Lung (tissue), 12 donors: ENCODE measurements at regions not wholly inside any gene's neighbourhood (a gene's known extent, or its start where the extent isn't known, plus 50 kb on each side); places are given as distances from the start of the nearest gene placed in this dataset. TPM values are rescaled to one million over a fixed set of nuclear protein-coding genes. Genes with fewer than 3 reads are reported as not detected.
"Not testable (repeated sequence)": the region's sequence is repeated elsewhere in the genome, so short reads cannot be mapped to it uniquely, and the experiment has no call there.

ENCODE experiments used
- ATAC-seq: fragments of 200-7000 bp; cut with Tn5 transposase; one replicate; pipeline ENCODE4 v1.9.1; 2020; ENCODE audit warnings: moderate number of reproducible peaks; ENCODE audit not compliant: insufficient read depth, low FRiP score
- DNase-seq, 3 donors: peaks; one replicate each; pipeline ENCODE4 v3.0.0-alpha.2; 2013 to 2017
- H3K27ac ChIP-seq, 2 donors: one replicate each; pipeline ENCODE4 v1.5.1; 2013; ENCODE audit warnings: mild to moderate bottlenecking in 2 of 2, moderate library complexity in 2 of 2, control low read depth in 1 of 2, inconsistent platforms in 1 of 2, low read depth in 1 of 2, low read length in 1 of 2
- H3K27me3 ChIP-seq, 3 donors: one replicate each; pipeline ENCODE4 v1.5.1; 2013; ENCODE audit warnings: low read length in 2 of 3; ENCODE audit not compliant: control insufficient read depth in 3 of 3, insufficient read depth in 3 of 3
- H3K36me3 ChIP-seq, 4 donors: one replicate each; pipeline ENCODE4 v1.5.1; 2013; ENCODE audit warnings: low read length in 4 of 4, mild to moderate bottlenecking in 1 of 4, moderate library complexity in 1 of 4; ENCODE audit not compliant: control insufficient read depth in 4 of 4, insufficient read depth in 4 of 4
- H3K4me1 ChIP-seq, 5 donors: one replicate each; pipeline ENCODE4 v1.5.1; 2013; ENCODE audit warnings: low read length in 5 of 5, mild to moderate bottlenecking in 2 of 5, moderate library complexity in 1 of 5; ENCODE audit not compliant: control insufficient read depth in 5 of 5, insufficient read depth in 5 of 5
- H3K4me3 ChIP-seq: one replicate; pipeline ENCODE4 v1.5.1; 2013; ENCODE audit warnings: mild to moderate bottlenecking, control low read depth, moderate library complexity
- H3K9ac ChIP-seq, 2 donors: one replicate each; pipeline ENCODE4 v1.5.1; 2013; ENCODE audit warnings: low read length in 2 of 2, control low read depth in 1 of 2; ENCODE audit not compliant: insufficient read depth in 1 of 2
- H3K9me3 ChIP-seq, 4 donors: one replicate each; pipeline ENCODE4 v1.5.1; 2013; ENCODE audit warnings: low read length in 3 of 4, mild to moderate bottlenecking in 1 of 4, moderate library complexity in 1 of 4; ENCODE audit not compliant: control insufficient read depth in 4 of 4, insufficient read depth in 3 of 4
- WGBS, 2 donors: extraction: QIAGEN DNeasy Blood & Tissue Kit; methylation state at CpG; one replicate each; pipeline ENCODE4 v1.1.7; 2013; 5-methylcytosine and 5-hydroxymethylcytosine counted together
- small RNA-seq: library from RNA; depleted of rRNA; stranded (forward); fragments of <200 nt; gene quantifications from one replicate; pipeline ENCODE3, GENCODE V24; 2014; ENCODE audit warnings: low replicate concordance
- TF ChIP-seq, protein P1 (sequence below): IDR thresholded peaks from 2 replicates; pipeline ENCODE4 v1.5.1; 2012; ENCODE audit warnings: mild to moderate bottlenecking; ENCODE audit errors: control extremely low read depth, extremely low read depth
- donor health status: control.
- donor health status: control.
- donor health status: Bipolar disorder and iron deficiency.
- donor health status: healthy.
- donor health status: DM: yes; HTN: yes; CAD: no.

DNA sequence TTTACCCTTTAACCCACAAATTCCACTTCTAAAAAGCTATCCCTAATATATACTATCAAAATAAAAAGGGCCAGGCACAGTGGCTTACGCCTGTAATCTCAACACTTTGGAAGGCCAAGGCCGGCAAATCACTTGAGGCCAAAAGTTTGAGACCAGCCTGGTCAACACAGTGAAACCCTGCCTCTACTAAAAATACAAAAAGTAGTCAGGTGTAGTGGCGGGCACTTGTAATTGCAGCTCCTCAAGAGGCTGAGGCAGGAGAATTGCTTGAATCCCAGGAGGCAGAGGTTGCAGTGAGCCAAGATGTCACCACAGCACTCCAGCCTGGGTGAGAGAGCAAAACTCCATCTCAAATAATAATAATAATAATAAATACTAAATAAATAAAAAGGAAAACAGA, 82.5 kb downstream of the TRIM27 start:
- Histone ChIP-seq H3K27ac (no peak overlapping the region), H3K9me3 (no peaks in the 10 kb centered on the region), H3K36me3 (no peaks in the 10 kb centered on the region), H3K4me3 (no peak overlapping the region), H3K9ac (no peak overlapping the region), H3K4me1 (peaks cover 0 to 10% (median 0%) of the 10 kb centered on the region in 5 donors), H3K27me3 (peaks cover 0 to 24% (median 11%) of the 10 kb centered on the region in 3 donors)
- WGBS, 2 donors: 71 to 74% methylated on average over 3 of the region's 3 CpGs
- ATAC-seq (no peak), DNase-seq (no peak)
- TF ChIP-seq, protein P1, sequence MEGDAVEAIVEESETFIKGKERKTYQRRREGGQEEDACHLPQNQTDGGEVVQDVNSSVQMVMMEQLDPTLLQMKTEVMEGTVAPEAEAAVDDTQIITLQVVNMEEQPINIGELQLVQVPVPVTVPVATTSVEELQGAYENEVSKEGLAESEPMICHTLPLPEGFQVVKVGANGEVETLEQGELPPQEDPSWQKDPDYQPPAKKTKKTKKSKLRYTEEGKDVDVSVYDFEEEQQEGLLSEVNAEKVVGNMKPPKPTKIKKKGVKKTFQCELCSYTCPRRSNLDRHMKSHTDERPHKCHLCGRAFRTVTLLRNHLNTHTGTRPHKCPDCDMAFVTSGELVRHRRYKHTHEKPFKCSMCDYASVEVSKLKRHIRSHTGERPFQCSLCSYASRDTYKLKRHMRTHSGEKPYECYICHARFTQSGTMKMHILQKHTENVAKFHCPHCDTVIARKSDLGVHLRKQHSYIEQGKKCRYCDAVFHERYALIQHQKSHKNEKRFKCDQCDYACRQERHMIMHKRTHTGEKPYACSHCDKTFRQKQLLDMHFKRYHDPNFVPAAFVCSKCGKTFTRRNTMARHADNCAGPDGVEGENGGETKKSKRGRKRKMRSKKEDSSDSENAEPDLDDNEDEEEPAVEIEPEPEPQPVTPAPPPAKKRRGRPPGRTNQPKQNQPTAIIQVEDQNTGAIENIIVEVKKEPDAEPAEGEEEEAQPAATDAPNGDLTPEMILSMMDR: no peak

DNA sequence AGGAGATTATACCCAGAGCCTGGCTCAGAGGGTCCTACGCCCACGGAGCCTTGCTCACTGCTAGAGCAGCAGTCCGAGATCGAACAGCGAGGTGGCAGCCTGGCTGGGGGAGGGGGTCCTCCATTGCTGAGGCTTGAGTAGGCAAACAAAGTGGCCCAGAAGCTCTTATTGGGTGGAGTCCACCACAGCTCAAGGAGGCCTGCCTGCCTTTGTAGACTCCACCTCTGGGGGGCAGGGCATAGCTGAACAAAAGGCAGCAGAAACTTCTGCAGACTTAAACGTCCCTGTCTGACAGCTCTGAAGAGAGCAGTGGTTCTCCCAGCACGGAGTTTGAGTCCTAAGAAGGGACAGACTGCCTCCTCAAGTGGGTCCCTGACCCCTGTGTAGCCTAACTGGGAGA, 75.0 kb downstream of the TRIM27 start:
- not testable (repeated sequence) for DNase-seq, H3K4me3 ChIP-seq, H3K9me3 ChIP-seq, H3K9ac ChIP-seq, H3K27me3 ChIP-seq, H3K27ac ChIP-seq, H3K36me3 ChIP-seq, ATAC-seq, H3K4me1 ChIP-seq
- 64 to 67% methylated on average over 7 of the region's 7 CpGs for WGBS, 2 donors

Small RNA genes in the stretch of these regions (small RNA-seq; reads per million reads assigned to genes)
- gene AL121932.1: not detected
